ENCODE measurements at regions not wholly inside any gene's neighbourhood (a gene's known extent, or its start where the extent isn't known, plus 50 kb on each side); places are given as distances from the start of the nearest gene placed in this dataset.

DNA sequence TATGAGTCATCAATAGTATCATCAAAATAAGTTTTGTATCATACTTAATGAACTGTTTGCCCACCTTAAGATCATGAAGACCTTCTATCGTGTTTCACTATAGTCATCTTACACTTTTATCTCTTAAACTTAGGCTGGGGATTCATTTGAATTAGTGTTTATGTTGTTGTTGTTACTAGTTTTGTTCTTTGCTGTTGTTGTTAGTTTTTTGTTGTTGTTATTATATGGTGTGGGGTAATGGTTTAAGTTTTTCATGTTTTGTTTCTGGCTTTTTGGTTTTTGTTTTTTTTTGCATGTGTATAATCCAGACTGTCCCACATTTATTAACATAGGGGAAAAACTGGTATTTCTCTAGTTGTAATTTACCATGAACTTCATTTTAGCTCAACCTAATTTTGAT, 965.1 kb upstream of the MIR17HG start:
- no peak overlapping the region for H3K4me3 ChIP-seq
- H3K36me3 Mint-ChIP-seq (ENCODE audit: low read depth), result no peaks in the 10 kb centered on the region; the same call in 2 of the 3 replicates
- no peak overlapping the region for H3K4me3 Mint-ChIP-seq
- DNase-seq (ENCODE audit: low spot score) (no peak), ATAC-seq (no peak)
- H3K27ac ChIP-seq (ENCODE audit: low read depth), result no peak overlapping the region
- no peaks in the 10 kb centered on the region for H3K36me3 ChIP-seq (ENCODE audit: insufficient read depth)
- H3K79me2 ChIP-seq (replicated peaks; ENCODE audit: insufficient read depth), result no peaks in the 10 kb centered on the region
- no peak overlapping the region for H3K4me2 ChIP-seq
- H3K4me1 Mint-ChIP-seq, result no peaks in the 10 kb centered on the region
- H4K20me1 ChIP-seq (replicated peaks; ENCODE audit: insufficient read depth), result no peaks in the 10 kb centered on the region
- no peaks in the 10 kb centered on the region for H3K4me1 ChIP-seq (ENCODE audit: insufficient read depth)
- H3K27ac Mint-ChIP-seq, result peak overlapping the region; percentile 71; the same call in 1 of the 2 replicates
- H2AFZ ChIP-seq, result no peak overlapping the region
- H3F3A ChIP-seq (replicated peaks; ENCODE audit: low read depth), result no peaks in the 10 kb centered on the region
- TF ChIP-seq NANOG (IDR thresholded peaks at IDR 0.05; ENCODE audit: borderline replicate concordance) (no peak), POLR2AphosphoS5 (IDR thresholded peaks at IDR 0.05; ENCODE audit: low read depth) (no peak), EZH2phosphoT487 (IDR thresholded peaks at IDR 0.05; ENCODE audit: unreplicated experiment) (no peak), JUNB (IDR thresholded peaks at IDR 0.05; ENCODE audit: unreplicated experiment) (no peak), ZNF114 (CRISPR knock-in tag; IDR thresholded peaks at IDR 0.05) (no peak), ETS1 (IDR thresholded peaks at IDR 0.05) (no peak), CREB1 (CRISPR knock-in tag; IDR thresholded peaks at IDR 0.05; ENCODE audit: low read depth) (no peak), EZH2 (IDR thresholded peaks at IDR 0.05; ENCODE audit: low read depth, unreplicated experiment) (no peak), ZNF331 (CRISPR knock-in tag; IDR thresholded peaks at IDR 0.05; ENCODE audit: low read depth) (no peak), STAT1 (IDR thresholded peaks at IDR 0.05; ENCODE audit: unreplicated experiment) (no peak)
- TF ChIP-seq, protein P1, sequence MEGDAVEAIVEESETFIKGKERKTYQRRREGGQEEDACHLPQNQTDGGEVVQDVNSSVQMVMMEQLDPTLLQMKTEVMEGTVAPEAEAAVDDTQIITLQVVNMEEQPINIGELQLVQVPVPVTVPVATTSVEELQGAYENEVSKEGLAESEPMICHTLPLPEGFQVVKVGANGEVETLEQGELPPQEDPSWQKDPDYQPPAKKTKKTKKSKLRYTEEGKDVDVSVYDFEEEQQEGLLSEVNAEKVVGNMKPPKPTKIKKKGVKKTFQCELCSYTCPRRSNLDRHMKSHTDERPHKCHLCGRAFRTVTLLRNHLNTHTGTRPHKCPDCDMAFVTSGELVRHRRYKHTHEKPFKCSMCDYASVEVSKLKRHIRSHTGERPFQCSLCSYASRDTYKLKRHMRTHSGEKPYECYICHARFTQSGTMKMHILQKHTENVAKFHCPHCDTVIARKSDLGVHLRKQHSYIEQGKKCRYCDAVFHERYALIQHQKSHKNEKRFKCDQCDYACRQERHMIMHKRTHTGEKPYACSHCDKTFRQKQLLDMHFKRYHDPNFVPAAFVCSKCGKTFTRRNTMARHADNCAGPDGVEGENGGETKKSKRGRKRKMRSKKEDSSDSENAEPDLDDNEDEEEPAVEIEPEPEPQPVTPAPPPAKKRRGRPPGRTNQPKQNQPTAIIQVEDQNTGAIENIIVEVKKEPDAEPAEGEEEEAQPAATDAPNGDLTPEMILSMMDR (conservative IDR thresholded peaks at IDR 0.05; ENCODE audit: low read depth in 2 of 2), result no peak
- TF ChIP-seq, protein P2, sequence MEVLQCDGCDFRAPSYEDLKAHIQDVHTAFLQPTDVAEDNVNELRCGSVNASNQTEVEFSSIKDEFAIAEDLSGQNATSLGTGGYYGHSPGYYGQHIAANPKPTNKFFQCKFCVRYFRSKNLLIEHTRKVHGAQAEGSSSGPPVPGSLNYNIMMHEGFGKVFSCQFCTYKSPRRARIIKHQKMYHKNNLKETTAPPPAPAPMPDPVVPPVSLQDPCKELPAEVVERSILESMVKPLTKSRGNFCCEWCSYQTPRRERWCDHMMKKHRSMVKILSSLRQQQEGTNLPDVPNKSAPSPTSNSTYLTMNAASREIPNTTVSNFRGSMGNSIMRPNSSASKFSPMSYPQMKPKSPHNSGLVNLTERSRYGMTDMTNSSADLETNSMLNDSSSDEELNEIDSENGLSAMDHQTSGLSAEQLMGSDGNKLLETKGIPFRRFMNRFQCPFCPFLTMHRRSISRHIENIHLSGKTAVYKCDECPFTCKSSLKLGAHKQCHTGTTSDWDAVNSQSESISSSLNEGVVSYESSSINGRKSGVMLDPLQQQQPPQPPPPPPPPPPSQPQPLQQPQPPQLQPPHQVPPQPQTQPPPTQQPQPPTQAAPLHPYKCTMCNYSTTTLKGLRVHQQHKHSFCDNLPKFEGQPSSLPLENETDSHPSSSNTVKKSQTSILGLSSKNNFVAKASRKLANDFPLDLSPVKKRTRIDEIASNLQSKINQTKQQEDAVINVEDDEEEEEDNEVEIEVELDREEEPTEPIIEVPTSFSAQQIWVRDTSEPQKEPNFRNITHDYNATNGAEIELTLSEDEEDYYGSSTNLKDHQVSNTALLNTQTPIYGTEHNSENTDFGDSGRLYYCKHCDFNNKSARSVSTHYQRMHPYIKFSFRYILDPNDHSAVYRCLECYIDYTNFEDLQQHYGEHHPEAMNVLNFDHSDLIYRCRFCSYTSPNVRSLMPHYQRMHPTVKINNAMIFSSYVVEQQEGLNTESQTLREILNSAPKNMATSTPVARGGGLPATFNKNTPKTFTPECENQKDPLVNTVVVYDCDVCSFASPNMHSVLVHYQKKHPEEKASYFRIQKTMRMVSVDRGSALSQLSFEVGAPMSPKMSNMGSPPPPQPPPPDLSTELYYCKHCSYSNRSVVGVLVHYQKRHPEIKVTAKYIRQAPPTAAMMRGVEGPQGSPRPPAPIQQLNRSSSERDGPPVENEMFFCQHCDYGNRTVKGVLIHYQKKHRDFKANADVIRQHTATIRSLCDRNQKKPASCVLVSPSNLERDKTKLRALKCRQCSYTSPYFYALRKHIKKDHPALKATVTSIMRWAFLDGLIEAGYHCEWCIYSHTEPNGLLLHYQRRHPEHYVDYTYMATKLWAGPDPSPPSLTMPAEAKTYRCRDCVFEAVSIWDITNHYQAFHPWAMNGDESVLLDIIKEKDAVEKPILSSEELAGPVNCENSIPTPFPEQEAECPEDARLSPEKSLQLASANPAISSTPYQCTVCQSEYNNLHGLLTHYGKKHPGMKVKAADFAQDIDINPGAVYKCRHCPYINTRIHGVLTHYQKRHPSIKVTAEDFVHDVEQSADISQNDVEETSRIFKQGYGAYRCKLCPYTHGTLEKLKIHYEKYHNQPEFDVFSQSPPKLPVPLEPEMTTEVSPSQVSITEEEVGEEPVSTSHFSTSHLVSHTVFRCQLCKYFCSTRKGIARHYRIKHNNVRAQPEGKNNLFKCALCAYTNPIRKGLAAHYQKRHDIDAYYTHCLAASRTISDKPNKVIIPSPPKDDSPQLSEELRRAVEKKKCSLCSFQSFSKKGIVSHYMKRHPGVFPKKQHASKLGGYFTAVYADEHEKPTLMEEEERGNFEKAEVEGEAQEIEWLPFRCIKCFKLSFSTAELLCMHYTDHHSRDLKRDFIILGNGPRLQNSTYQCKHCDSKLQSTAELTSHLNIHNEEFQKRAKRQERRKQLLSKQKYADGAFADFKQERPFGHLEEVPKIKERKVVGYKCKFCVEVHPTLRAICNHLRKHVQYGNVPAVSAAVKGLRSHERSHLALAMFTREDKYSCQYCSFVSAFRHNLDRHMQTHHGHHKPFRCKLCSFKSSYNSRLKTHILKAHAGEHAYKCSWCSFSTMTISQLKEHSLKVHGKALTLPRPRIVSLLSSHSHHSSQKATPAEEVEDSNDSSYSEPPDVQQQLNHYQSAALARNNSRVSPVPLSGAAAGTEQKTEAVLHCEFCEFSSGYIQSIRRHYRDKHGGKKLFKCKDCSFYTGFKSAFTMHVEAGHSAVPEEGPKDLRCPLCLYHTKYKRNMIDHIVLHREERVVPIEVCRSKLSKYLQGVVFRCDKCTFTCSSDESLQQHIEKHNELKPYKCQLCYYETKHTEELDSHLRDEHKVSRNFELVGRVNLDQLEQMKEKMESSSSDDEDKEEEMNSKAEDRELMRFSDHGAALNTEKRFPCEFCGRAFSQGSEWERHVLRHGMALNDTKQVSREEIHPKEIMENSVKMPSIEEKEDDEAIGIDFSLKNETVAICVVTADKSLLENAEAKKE (CRISPR knock-in tag; IDR thresholded peaks at IDR 0.05), result no peak
- TF ChIP-seq, protein P3, sequence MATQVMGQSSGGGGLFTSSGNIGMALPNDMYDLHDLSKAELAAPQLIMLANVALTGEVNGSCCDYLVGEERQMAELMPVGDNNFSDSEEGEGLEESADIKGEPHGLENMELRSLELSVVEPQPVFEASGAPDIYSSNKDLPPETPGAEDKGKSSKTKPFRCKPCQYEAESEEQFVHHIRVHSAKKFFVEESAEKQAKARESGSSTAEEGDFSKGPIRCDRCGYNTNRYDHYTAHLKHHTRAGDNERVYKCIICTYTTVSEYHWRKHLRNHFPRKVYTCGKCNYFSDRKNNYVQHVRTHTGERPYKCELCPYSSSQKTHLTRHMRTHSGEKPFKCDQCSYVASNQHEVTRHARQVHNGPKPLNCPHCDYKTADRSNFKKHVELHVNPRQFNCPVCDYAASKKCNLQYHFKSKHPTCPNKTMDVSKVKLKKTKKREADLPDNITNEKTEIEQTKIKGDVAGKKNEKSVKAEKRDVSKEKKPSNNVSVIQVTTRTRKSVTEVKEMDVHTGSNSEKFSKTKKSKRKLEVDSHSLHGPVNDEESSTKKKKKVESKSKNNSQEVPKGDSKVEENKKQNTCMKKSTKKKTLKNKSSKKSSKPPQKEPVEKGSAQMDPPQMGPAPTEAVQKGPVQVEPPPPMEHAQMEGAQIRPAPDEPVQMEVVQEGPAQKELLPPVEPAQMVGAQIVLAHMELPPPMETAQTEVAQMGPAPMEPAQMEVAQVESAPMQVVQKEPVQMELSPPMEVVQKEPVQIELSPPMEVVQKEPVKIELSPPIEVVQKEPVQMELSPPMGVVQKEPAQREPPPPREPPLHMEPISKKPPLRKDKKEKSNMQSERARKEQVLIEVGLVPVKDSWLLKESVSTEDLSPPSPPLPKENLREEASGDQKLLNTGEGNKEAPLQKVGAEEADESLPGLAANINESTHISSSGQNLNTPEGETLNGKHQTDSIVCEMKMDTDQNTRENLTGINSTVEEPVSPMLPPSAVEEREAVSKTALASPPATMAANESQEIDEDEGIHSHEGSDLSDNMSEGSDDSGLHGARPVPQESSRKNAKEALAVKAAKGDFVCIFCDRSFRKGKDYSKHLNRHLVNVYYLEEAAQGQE (IDR thresholded peaks at IDR 0.05; ENCODE audit: unreplicated experiment), result no peak
- H3K9me2 ChIP-seq (ENCODE audit: insufficient read depth), result no peaks in the 10 kb centered on the region
- H3K9me3 Mint-ChIP-seq, result no peaks in the 10 kb centered on the region; the same call in 1 of the 3 replicates
- H3K27me3 Mint-ChIP-seq (ENCODE audit: insufficient read depth, low read depth, poor library complexity), result no peaks in the 10 kb centered on the region
- H3K27me3 ChIP-seq (ENCODE audit: insufficient read depth), result no peaks in the 10 kb centered on the region

Measured in GM23338 (cell line).